ENCODE measurements at regions not wholly inside any gene's neighbourhood (a gene's known extent, or its start where the extent isn't known, plus 50 kb on each side); places are given as distances from the start of the nearest gene placed in this dataset.
"Not testable (repeated sequence)": the region's sequence is repeated elsewhere in the genome, so short reads cannot be mapped to it uniquely, and the experiment has no call there.

GRCh38 chr11:98365190-98365589 lies 655.6 kb upstream of the CNTN5 start:
- no peak for DNase-seq (ENCODE audit: low spot score)

GRCh38 chr11:98365941-98366340 lies 654.8 kb upstream of the CNTN5 start:
- DNase-seq (ENCODE audit: low spot score) = no peak

- no peak for DNase-seq (ENCODE audit: low spot score)
Measured at GRCh38 chr11:98390391-98390790, 630.4 kb upstream of the CNTN5 start.

GRCh38 chr11:98394500-98394899 lies 626.2 kb upstream of the CNTN5 start:
- not testable (repeated sequence) for DNase-seq (ENCODE audit: low spot score)

GRCh38 chr11:98398508-98398907 lies 622.2 kb upstream of the CNTN5 start:
- DNase-seq (ENCODE audit: low spot score) = no peak

- DNase-seq (ENCODE audit: low spot score) = no peak
Measured at GRCh38 chr11:98409069-98409468, 611.7 kb upstream of the CNTN5 start.

GRCh38 chr11:98411777-98412176 lies 609.0 kb upstream of the CNTN5 start:
- no peak for DNase-seq (ENCODE audit: low spot score)

GRCh38 chr11:98417256-98417755 lies 603.4 kb upstream of the CNTN5 start:
- DNase-seq (ENCODE audit: low spot score) = no peak

GRCh38 chr11:98423933-98424332 lies 596.8 kb upstream of the CNTN5 start:
- no peak for DNase-seq (ENCODE audit: low spot score)

- not testable (repeated sequence) for DNase-seq (ENCODE audit: low spot score)
Measured at GRCh38 chr11:98424773-98425172, 596.0 kb upstream of the CNTN5 start.

- DNase-seq (ENCODE audit: low spot score) = no peak
Measured at GRCh38 chr11:98431463-98432359, 589.0 kb upstream of the CNTN5 start.

- no peak for DNase-seq (ENCODE audit: low spot score)
Measured at GRCh38 chr11:98434296-98434695, 586.5 kb upstream of the CNTN5 start.

GRCh38 chr11:98453378-98453777 lies 567.4 kb upstream of the CNTN5 start:
- no peak for DNase-seq (ENCODE audit: low spot score)

- no peak for DNase-seq (ENCODE audit: low spot score)
Measured at GRCh38 chr11:98455500-98456307, 565.0 kb upstream of the CNTN5 start.

- no peak for DNase-seq (ENCODE audit: low spot score)
Measured at GRCh38 chr11:98456308-98456680, 564.5 kb upstream of the CNTN5 start.

GRCh38 chr11:98495016-98495415 lies 525.7 kb upstream of the CNTN5 start:
- no peak for DNase-seq (ENCODE audit: low spot score)

- no peak for DNase-seq (ENCODE audit: low spot score)
Measured at GRCh38 chr11:98495601-98496000, 525.1 kb upstream of the CNTN5 start.

GRCh38 chr11:98507208-98507607 lies 513.5 kb upstream of the CNTN5 start:
- no peak for DNase-seq (ENCODE audit: low spot score)

GRCh38 chr11:98512938-98513337 lies 507.8 kb upstream of the CNTN5 start:
- DNase-seq (ENCODE audit: low spot score) = no peak

- no peak for DNase-seq (ENCODE audit: low spot score)
Measured at GRCh38 chr11:98531576-98531975, 489.2 kb upstream of the CNTN5 start.

GRCh38 chr11:98536023-98536422 lies 484.7 kb upstream of the CNTN5 start:
- DNase-seq (ENCODE audit: low spot score) = no peak

GRCh38 chr11:98538358-98538757 lies 482.4 kb upstream of the CNTN5 start:
- not testable (repeated sequence) for DNase-seq (ENCODE audit: low spot score)

All from AG08395 (cell line).